PFSK-1 (cell line): ENCODE measurements at regions not wholly inside any gene's neighbourhood (a gene's known extent, or its start where the extent isn't known, plus 50 kb on each side); places are given as distances from the start of the nearest gene placed in this dataset.

Source experiments
- FOXP2 ChIP-seq: optimal IDR thresholded peaks from 2 replicates; pipeline ENCODE3; 2011; ENCODE audit warnings: borderline replicate concordance, control low read depth, inconsistent platforms; ENCODE audit not compliant: insufficient read depth; ENCODE audit errors: extremely low read length, extremely low read depth
- POLR2AphosphoS5 ChIP-seq: IDR thresholded peaks from 2 replicates; pipeline ENCODE4 v1.6.1; 2012; ENCODE audit warnings: low read depth, mild to moderate bottlenecking, control low read depth, low read length, moderate library complexity
- SIN3A ChIP-seq: IDR thresholded peaks from 2 replicates; pipeline ENCODE4 v1.6.1; 2012; ENCODE audit warnings: mild to moderate bottlenecking, low read length, moderate library complexity, borderline replicate concordance; ENCODE audit not compliant: insufficient read depth
- TAF1 ChIP-seq: IDR thresholded peaks from 2 replicates; pipeline ENCODE4 v1.6.1; 2012; ENCODE audit warnings: low read length, control low read depth, borderline replicate concordance; ENCODE audit not compliant: insufficient read depth
- TF ChIP-seq, protein P1 (sequence below), 2 experiments: IDR thresholded peaks; 2 replicates each; pipeline versions ENCODE4 v1.6.1 to v1.8.0; 2011 to 2012; ENCODE audit warnings: low read depth in 2 of 2, low read length in 2 of 2, control low read depth in 1 of 2, inconsistent platforms in 1 of 2, mild to moderate bottlenecking in 1 of 2, moderate library complexity in 1 of 2; ENCODE audit not compliant: insufficient read depth in 1 of 2

DNA sequence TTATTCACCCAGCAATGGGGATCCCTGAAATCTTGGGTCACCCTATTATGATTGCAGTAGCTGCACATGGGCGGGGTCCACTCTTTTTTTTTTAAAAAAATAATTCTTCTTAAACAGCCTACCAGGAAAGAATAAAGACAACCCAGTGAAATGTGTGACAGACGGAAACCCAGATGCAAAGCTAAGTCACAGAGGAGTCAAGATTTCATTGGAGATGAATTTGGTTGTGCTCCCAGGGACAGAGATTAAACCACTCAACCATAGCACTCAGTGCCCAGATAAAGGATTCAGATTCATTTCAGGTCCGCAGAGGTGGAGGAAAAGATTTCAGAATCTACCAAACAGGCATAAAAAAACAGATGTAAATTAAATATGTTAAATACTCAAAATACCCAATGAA lies 583.5 kb upstream of the ZP4 start:
- TF ChIP-seq, protein P1, sequence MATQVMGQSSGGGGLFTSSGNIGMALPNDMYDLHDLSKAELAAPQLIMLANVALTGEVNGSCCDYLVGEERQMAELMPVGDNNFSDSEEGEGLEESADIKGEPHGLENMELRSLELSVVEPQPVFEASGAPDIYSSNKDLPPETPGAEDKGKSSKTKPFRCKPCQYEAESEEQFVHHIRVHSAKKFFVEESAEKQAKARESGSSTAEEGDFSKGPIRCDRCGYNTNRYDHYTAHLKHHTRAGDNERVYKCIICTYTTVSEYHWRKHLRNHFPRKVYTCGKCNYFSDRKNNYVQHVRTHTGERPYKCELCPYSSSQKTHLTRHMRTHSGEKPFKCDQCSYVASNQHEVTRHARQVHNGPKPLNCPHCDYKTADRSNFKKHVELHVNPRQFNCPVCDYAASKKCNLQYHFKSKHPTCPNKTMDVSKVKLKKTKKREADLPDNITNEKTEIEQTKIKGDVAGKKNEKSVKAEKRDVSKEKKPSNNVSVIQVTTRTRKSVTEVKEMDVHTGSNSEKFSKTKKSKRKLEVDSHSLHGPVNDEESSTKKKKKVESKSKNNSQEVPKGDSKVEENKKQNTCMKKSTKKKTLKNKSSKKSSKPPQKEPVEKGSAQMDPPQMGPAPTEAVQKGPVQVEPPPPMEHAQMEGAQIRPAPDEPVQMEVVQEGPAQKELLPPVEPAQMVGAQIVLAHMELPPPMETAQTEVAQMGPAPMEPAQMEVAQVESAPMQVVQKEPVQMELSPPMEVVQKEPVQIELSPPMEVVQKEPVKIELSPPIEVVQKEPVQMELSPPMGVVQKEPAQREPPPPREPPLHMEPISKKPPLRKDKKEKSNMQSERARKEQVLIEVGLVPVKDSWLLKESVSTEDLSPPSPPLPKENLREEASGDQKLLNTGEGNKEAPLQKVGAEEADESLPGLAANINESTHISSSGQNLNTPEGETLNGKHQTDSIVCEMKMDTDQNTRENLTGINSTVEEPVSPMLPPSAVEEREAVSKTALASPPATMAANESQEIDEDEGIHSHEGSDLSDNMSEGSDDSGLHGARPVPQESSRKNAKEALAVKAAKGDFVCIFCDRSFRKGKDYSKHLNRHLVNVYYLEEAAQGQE (IDR thresholded peaks at IDR 0.05; ENCODE audit: insufficient read depth in 1 of 2, low read depth in 2 of 2, low read length in 2 of 2): no peak
- TF ChIP-seq SIN3A (no peak), POLR2AphosphoS5 (no peak), FOXP2 (no peak), TAF1 (no peak)

DNA sequence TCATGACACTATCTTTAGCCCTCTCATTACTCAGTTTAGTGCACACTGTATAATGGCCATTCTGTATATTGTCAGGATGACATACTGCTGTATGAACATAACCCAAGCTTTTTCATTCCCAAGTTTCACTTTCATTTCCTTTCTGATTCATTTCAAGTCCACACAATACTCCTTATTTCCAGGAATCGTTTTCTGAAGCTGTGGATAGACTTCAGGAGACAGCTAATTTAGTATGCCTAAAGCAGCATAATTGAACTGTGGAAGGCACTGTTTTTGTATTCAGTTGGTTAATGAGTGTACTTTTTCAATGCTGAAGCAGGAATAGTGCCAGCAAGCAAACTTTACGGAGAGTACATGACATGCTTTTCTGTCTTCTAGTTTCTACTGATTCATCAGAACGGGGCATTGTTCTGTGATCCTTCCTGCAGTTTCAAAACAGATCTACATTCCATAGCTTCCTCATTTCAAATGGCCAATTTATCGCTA lies 578.5 kb upstream of the ZP4 start:
- TF ChIP-seq FOXP2 (no peak), SIN3A (no peak), TAF1 (no peak), POLR2AphosphoS5 (no peak)
- TF ChIP-seq, protein P1 (IDR thresholded peaks at IDR 0.05; ENCODE audit: insufficient read depth in 1 of 2, low read depth in 2 of 2, low read length in 2 of 2): no peak

DNA sequence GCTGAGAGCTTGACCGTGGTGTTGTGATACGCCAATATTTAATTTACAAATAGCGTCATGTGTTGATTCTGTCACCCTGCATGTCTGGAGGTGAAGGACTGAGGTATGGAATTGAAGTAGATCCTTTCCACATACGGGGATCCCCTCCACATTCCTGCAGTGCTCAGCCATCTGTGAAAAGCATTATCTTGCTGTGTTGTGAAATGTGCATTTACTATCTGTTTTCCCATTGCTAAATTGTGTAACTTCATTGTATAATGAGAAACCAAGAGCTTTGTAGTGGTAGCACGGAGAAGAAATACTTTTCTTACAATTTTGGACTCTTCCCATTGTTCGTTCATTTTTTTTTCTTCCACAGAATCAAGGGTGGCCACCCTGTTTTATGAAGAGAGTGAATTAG lies 577.3 kb upstream of the ZP4 start:
- TF ChIP-seq SIN3A (no peak), POLR2AphosphoS5 (no peak), FOXP2 (no peak), TAF1 (no peak)
- TF ChIP-seq, protein P1 (IDR thresholded peaks at IDR 0.05; ENCODE audit: insufficient read depth in 1 of 2, low read depth in 2 of 2, low read length in 2 of 2): no peak

DNA sequence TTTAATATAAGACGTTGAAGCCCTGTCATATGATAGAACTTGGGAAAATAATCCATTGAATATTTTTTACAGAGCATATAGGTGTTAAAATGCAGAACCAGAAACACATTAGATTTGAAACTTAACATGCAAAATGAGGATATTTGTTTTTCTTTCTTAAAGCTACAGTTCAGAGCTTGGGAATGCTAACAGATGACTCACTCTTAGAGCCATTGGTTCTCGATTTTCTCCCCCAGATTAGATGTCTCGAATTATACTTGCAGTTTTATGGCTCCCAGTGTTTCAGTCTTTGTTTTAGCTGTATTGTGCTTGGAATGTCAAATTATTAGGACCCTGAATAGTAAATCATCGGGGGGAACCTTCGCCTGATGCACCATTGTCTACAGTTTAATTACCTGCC lies 575.7 kb upstream of the ZP4 start:
- no peak for TF ChIP-seq TAF1
- TF ChIP-seq, protein P1 (IDR thresholded peaks at IDR 0.05; ENCODE audit: insufficient read depth in 1 of 2, low read depth in 2 of 2, low read length in 2 of 2): no peak
- no peak; the same call in 1 of the 2 replicates for TF ChIP-seq POLR2AphosphoS5
- no peak for TF ChIP-seq SIN3A
- TF ChIP-seq FOXP2: no peak

DNA sequence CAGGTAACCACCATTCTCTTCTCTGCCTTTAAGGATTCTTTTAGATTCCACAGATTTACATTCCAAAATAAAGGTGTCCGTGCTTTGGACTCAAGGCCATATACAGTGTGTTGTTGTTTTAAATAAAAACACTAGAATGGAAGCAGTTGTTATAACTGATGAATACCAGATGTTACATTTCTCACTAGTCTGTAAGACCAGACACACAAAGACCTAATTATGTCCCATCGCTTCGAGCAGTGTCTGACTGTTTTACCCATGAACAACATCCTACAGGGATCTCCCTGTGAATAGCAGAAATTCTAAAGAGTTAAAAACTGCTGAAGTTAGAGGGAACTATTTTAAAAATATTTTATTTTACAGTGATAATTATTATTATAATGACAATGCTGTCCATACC lies 574.7 kb upstream of the ZP4 start:
- TF ChIP-seq, protein P1 (IDR thresholded peaks at IDR 0.05; ENCODE audit: insufficient read depth in 1 of 2, low read depth in 2 of 2, low read length in 2 of 2): no peak
- TF ChIP-seq SIN3A (no peak), POLR2AphosphoS5 (no peak), FOXP2 (no peak), TAF1 (no peak)
